Ishikawa (cell line): ENCODE measurements at regions not wholly inside any gene's neighbourhood (a gene's known extent, or its start where the extent isn't known, plus 50 kb on each side); places are given as distances from the start of the nearest gene placed in this dataset.

Experiments
- CEBPB ChIP-seq: IDR thresholded peaks from 2 replicates; pipeline ENCODE4 v1.6.1; 2012
- CREB1 ChIP-seq: IDR thresholded peaks from 2 replicates; pipeline ENCODE4 v1.6.1; 2012; ENCODE audit warnings: low read depth
- EGR1 ChIP-seq: IDR thresholded peaks from 2 replicates; pipeline ENCODE4 v1.6.1; 2012
- EP300 ChIP-seq: IDR thresholded peaks from 2 replicates; pipeline ENCODE4 v1.6.1; 2012; ENCODE audit warnings: borderline replicate concordance
- FOXM1 ChIP-seq: IDR thresholded peaks from 2 replicates; pipeline ENCODE4 v1.6.1; 2012; ENCODE audit warnings: low read depth, borderline replicate concordance
- MAX ChIP-seq: IDR thresholded peaks from 2 replicates; pipeline ENCODE4 v1.6.1; 2012
- NFIC ChIP-seq: IDR thresholded peaks from 2 replicates; pipeline ENCODE4 v1.6.1; 2012
- RAD21 ChIP-seq: IDR thresholded peaks from 2 replicates; pipeline ENCODE4 v1.6.1; 2012; ENCODE audit warnings: low read depth
- TAF1 ChIP-seq: IDR thresholded peaks from 2 replicates; pipeline ENCODE4 v1.6.1; 2012; ENCODE audit warnings: low read depth, mild to moderate bottlenecking
- TCF12 ChIP-seq: IDR thresholded peaks from 2 replicates; pipeline ENCODE4 v1.6.1; 2012; ENCODE audit warnings: low read depth
- TEAD4 ChIP-seq: IDR thresholded peaks from 2 replicates; pipeline ENCODE4 v1.6.1; 2012
- YY1 ChIP-seq: IDR thresholded peaks from 2 replicates; pipeline ENCODE4 v1.6.1; 2012; ENCODE audit warnings: low read depth
- TF ChIP-seq, protein P1 (sequence below): IDR thresholded peaks from 2 replicates; pipeline ENCODE4 v1.6.1; 2012; ENCODE audit warnings: low read depth, mild to moderate bottlenecking
- TF ChIP-seq, protein P2 (sequence below): IDR thresholded peaks from 2 replicates; pipeline ENCODE4 v1.6.1; 2012

GRCh38 chr14:26382901-26383685 lies 214.7 kb downstream of the NOVA1 start:
- no peak for TF ChIP-seq CEBPB
- TF ChIP-seq MAX, result no peak
- no peak for TF ChIP-seq TAF1
- TF ChIP-seq YY1, result no peak
- TF ChIP-seq TCF12, result no peak
- TF ChIP-seq FOXM1, result no peak
- no peak for TF ChIP-seq CREB1
- TF ChIP-seq EP300, result no peak
- TF ChIP-seq, protein P1, sequence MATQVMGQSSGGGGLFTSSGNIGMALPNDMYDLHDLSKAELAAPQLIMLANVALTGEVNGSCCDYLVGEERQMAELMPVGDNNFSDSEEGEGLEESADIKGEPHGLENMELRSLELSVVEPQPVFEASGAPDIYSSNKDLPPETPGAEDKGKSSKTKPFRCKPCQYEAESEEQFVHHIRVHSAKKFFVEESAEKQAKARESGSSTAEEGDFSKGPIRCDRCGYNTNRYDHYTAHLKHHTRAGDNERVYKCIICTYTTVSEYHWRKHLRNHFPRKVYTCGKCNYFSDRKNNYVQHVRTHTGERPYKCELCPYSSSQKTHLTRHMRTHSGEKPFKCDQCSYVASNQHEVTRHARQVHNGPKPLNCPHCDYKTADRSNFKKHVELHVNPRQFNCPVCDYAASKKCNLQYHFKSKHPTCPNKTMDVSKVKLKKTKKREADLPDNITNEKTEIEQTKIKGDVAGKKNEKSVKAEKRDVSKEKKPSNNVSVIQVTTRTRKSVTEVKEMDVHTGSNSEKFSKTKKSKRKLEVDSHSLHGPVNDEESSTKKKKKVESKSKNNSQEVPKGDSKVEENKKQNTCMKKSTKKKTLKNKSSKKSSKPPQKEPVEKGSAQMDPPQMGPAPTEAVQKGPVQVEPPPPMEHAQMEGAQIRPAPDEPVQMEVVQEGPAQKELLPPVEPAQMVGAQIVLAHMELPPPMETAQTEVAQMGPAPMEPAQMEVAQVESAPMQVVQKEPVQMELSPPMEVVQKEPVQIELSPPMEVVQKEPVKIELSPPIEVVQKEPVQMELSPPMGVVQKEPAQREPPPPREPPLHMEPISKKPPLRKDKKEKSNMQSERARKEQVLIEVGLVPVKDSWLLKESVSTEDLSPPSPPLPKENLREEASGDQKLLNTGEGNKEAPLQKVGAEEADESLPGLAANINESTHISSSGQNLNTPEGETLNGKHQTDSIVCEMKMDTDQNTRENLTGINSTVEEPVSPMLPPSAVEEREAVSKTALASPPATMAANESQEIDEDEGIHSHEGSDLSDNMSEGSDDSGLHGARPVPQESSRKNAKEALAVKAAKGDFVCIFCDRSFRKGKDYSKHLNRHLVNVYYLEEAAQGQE, result no peak
- TF ChIP-seq RAD21, result no peak
- no peak for TF ChIP-seq TEAD4
- no peak for TF ChIP-seq EGR1
- TF ChIP-seq, protein P2, sequence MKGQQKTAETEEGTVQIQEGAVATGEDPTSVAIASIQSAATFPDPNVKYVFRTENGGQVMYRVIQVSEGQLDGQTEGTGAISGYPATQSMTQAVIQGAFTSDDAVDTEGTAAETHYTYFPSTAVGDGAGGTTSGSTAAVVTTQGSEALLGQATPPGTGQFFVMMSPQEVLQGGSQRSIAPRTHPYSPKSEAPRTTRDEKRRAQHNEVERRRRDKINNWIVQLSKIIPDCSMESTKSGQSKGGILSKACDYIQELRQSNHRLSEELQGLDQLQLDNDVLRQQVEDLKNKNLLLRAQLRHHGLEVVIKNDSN, result no peak
- TF ChIP-seq NFIC, result no peak
